HT-29 (cell line): ENCODE measurements at regions not wholly inside any gene's neighbourhood (a gene's known extent, or its start where the extent isn't known, plus 50 kb on each side); places are given as distances from the start of the nearest gene placed in this dataset.
A peak's percentile ranks its signal among the peaks of the same experiment; 100 is the strongest.

ENCODE experiments used
- DNase-seq: peaks from one replicate; pipeline ENCODE4 v3.0.0-alpha.2; 2015; ENCODE audit warnings: low spot score

DNA sequence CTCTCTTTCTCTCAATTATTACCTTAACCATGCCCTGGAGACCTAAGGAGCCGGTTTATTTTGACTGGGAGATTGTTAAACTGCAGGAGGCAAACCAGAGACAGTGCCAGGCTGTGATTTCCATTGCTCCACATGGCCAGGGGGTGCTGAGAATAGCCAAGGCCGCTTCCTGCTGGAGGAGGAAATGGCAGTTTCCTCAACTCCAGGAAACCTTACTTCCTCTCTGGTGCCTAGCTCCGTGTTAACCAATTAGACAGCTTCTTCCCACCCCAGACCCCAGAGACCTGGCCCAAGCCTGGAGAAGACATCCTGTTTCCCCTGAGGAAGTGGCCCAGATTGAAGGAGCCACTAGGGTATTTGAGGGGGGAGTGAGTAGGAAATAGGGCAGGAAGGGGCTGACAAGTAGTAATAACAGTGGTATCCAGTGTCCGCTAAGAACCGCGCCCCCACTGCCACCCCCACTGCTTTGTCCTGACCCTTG, 161.2 kb downstream of the PLPP3 start:
- no peak for DNase-seq

- DNase-seq, result no peak
Measured at GRCh38 chr1:56417646-56418045, 161.7 kb downstream of the PLPP3 start.

DNA sequence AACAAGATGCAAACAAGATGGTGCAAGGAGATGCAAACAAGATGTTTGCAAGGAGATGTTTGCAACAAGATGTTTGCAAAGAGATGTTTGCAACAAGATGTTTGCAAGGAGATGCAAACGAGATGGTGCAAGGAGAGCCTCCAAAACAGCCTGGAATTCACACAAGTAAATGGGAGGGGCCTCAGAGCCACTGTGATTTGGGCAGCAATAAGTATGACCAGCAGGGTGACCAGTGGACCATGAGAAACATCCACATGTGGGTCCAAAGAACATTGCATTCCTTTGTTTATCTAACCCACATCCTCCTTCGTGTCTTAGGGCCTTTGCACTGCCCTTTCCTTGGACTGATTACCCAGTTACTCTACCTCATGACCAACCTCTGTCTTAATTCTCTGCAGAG, 162.9 kb downstream of the PLPP3 start:
- peak; percentile 48 for DNase-seq

DNA sequence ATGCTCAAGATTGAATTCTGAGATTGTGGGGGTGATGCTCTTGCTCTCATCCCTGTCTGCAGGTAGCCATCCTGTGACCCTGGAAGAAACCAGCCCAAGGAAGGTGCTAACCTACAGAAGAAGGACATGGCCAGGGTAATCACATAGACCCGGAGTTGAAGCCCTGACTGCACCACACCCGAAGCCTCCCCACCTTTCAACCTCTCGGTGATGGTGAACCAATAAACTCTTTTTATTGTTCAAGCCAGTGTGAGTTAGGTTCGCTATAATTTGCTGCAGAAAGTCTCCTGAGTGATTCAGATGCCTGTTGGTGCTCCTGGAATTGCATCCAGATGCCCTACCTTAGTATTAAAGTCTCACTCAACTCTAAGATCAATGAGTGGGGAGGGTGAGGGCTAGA, 163.6 kb downstream of the PLPP3 start:
- no peak for DNase-seq

- DNase-seq, result no peak
Measured at GRCh38 chr1:56415258-56415657, 164.1 kb downstream of the PLPP3 start.

DNA sequence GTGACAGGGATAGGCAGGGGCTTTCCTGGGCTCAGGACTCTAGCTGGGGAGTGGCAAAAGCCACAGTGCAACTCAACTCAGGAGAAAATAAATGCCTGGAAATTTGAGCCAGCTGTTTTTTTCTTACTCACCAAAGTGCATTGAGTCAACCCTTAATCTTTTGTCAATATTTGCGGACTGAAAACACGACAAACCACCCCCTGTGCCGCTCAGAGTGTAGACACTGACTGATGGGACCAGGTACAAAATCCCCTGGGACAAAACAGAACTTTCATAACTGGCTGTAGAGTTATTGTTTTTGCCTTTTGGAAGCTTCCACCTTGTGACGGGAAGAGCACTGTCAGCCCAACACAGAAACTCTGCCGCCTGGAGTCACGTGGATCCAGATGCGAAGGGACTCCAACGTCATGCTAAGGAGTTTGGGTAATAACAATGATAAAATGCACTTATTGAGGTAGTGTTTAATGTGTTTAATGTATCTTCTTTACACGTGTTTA, 164.6 kb downstream of the PLPP3 start:
- DNase-seq, result peak; percentile 41

DNA sequence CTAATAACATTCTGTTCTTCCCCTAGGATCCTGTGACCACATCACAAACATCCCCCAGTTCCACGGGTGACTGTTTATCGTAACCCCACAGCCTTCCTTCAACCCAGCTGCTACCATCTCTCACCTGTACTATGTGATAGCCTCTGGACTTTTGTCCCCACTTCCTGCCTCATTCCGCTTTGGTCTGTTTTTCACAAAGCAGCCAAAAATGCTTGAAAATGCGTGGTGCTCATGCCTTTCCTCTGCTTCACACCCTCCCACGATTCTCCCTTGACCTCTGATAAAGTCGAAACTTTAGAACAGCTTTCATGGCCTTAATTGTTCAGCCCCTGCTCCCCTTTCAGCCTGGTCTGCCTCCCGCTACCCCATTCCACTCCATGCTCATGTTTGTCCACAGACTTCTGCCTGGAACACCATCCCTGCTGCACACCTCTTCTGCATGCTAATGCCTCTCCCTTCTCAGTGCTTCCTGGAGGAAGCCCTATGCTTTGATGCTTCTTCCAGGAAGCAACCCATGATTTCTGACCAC, 165.6 kb downstream of the PLPP3 start:
- DNase-seq, result no peak

- DNase-seq, result no peak
Measured at GRCh38 chr1:56411484-56412180, 167.7 kb downstream of the PLPP3 start.

- no peak for DNase-seq
Measured at GRCh38 chr1:56411021-56411420, 168.3 kb downstream of the PLPP3 start.

- DNase-seq, result no peak
Measured at GRCh38 chr1:56410405-56410804, 169.0 kb downstream of the PLPP3 start.

GRCh38 chr1:56409112-56409691, 170.2 kb downstream of the PLPP3 start:
- DNase-seq, result peak; percentile 71

DNA sequence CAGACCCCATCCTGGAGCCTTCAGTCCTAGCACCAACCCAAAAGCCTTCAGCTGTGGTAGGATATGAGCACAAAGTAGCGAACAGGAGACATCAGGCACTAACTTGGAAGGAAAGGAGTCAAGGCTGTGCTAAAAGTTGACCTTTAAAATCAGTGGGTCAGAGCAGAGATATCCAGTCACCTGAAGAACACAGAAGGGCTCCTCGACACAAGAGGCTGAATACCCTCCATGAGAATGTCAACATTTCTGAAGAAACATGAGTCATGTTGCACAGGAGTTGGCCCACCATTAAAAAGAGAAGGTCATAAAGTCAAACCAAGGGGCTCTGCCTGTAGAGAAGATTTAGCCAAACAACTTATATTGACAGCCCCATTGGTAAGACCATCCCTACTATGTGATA, 172.5 kb downstream of the PLPP3 start:
- no peak for DNase-seq

GRCh38 chr1:56404561-56405030, 174.8 kb downstream of the PLPP3 start:
- DNase-seq, result no peak

- DNase-seq, result no peak
Measured at GRCh38 chr1:56404066-56404465, 175.3 kb downstream of the PLPP3 start.

- no peak for DNase-seq
Measured at GRCh38 chr1:56403321-56403720, 176.0 kb downstream of the PLPP3 start.

DNA sequence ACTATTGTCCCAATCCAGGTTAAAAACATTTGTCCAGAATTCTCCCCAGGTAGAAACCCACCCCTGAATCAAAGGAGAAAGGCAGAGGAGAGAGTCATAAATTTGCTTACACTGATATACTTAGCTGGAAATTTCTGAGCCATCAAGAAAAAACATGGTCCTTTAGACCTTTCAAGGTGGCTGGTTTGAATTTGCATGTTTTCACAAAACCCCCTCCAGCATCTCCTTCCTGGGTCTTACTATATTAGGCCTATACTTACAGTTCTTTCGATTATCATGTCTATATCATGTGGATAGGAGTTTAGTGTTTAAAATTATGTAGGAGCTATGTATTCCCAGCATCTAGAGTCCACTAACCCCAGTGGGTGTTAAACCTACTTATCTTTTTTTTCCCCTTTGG, 178.2 kb downstream of the PLPP3 start:
- no peak for DNase-seq

GRCh38 chr1:56400526-56400925, 178.8 kb downstream of the PLPP3 start:
- no peak for DNase-seq

DNA sequence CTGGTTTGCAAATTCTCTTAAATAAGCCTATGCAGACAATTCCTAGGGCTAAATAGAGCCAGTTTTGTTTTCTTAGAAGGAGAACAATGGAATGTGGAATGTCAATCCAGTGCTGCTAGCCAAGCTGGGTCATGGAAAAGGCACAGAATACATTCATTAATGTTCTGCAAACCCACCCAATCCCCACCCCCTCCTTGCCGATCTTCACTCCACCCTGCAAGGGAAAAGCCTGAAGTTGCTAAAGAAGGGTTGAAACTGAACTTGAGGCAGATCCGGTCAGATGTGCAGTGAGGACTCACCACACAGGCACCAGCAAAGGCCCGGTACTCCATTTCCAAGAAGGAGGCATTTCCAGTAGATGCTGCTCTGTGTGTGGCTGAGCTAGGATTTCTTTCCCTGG, 179.6 kb downstream of the PLPP3 start:
- no peak for DNase-seq

DNA sequence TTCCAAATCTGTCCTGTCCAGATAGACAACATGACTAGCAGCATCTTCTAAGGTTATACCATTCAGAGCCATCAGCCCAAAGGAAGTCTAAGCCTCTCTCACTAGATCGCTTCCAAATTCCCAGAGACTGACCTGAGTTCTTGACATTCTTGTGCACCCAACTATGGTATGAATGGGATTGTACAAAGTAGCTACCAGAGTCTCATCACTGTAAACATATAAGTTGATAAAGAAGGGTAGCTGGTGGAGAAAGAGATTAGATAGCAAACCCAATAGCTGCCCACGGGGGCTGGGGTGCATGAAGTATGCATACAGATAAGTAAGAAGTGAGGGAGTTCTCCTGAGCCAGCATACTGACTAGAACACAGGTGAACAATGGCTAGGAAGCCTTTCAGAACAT, 180.0 kb downstream of the PLPP3 start:
- DNase-seq, result no peak

DNA sequence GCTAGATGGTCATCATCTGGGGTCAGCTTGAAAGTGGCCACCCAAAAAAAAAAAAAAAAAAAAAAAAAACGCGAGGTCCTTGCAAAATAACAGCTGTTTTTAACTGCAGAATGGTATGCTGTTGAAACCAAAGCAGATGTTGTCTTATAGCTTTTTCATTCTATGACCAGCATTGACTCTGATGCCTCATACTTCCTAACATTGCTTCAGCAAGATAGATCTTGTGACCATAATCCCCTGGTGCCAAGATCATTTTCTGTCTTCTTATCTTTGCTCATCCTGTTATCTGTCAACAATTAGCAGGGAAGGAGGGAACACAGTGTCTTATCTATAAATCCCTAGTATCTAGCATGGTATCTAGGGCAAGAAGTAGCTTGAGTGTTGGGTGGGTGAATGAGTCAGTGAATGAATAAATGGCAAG, 181.5 kb downstream of the PLPP3 start:
- no peak for DNase-seq

GRCh38 chr1:56397409-56397808, 182.0 kb downstream of the PLPP3 start:
- no peak for DNase-seq

- no peak for DNase-seq
Measured at GRCh38 chr1:56396581-56396980, 182.8 kb downstream of the PLPP3 start.

DNA sequence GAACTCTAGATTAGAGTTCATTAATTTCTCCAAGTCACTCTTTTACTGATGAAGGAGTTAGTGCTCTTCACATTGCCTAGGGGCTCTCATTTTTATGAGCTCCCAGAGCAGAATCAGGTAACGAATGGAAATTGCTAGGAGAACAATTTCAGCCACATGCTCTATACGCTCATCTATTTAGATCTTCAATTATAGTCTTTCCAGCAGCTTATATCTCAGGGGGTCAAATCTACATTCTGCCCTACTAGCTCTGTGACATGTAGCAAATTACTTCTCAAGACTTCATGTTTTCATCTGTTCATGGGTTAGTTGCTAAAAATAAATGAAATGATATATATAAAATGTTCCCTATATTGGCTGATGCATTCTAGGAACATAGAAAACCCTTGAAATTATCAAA, 183.6 kb downstream of the PLPP3 start:
- DNase-seq, result no peak
